GM23338 (cell line): ENCODE measurements at regions not wholly inside any gene's neighbourhood (a gene's known extent, or its start where the extent isn't known, plus 50 kb on each side); places are given as distances from the start of the nearest gene placed in this dataset.

ENCODE experiments used
- ATAC-seq: fragments of 200-7000 bp; cut with Tn5 transposase; 3 replicates; pipeline ENCODE4 v1.9.1; 2020
- DNase-seq: peaks from one replicate; pipeline ENCODE4 v3.0.0-alpha.2; 2015; ENCODE audit warnings: low spot score
- H2AFZ ChIP-seq: fragments of 200-600 bp; sonication (generic); 2 replicates; pipeline ENCODE4 v1.8.0; 2016; ENCODE audit warnings: antibody characterized with exemption, mild to moderate bottlenecking, moderate library complexity
- H3F3A ChIP-seq: fragments of 200-600 bp; sonication (generic); replicated peaks from 2 replicates; pipeline ENCODE4 v1.8.0; 2017; ENCODE audit warnings: antibody characterized with exemption, mixed run types, low read depth
- H3K27ac ChIP-seq: fragments of 200-600 bp; sonication (generic); 2 replicates; pipeline ENCODE4 v1.6.1; 2016; ENCODE audit warnings: low read depth
- H3K27me3 ChIP-seq: fragments of 200-600 bp; sonication (generic); 2 replicates; pipeline ENCODE4 v1.8.0; 2016; ENCODE audit warnings: mild to moderate bottlenecking, mixed run types, moderate library complexity; ENCODE audit not compliant: insufficient read depth
- H3K36me3 ChIP-seq: fragments of 200-600 bp; sonication (generic); 2 replicates; pipeline ENCODE4 v1.8.0; 2016; ENCODE audit warnings: mild to moderate bottlenecking; ENCODE audit not compliant: insufficient read depth
- H3K4me1 ChIP-seq: fragments of 200-600 bp; sonication (generic); 2 replicates; pipeline ENCODE4 v1.8.0; 2016; ENCODE audit warnings: mild to moderate bottlenecking, moderate library complexity; ENCODE audit not compliant: insufficient read depth
- H3K4me2 ChIP-seq: fragments of 200-600 bp; sonication (generic); 2 replicates; pipeline ENCODE4 v1.7.1; 2017; ENCODE audit warnings: mixed run types
- H3K4me3 ChIP-seq: fragments of 200-600 bp; sonication (generic); 2 replicates; pipeline ENCODE4 v1.6.1; 2016; ENCODE audit warnings: mixed run types
- H3K79me2 ChIP-seq: fragments of 200-600 bp; sonication (generic); replicated peaks from 2 replicates; pipeline ENCODE4 v1.8.0; 2017; ENCODE audit warnings: mild to moderate bottlenecking; ENCODE audit not compliant: insufficient read depth
- H3K9me2 ChIP-seq: fragments of 200-600 bp; sonication (generic); 2 replicates; pipeline ENCODE4 v1.8.0; 2017; ENCODE audit not compliant: insufficient read depth
- H4K20me1 ChIP-seq: fragments of 200-600 bp; sonication (generic); replicated peaks from 2 replicates; pipeline ENCODE4 v1.8.0; 2017; ENCODE audit warnings: mild to moderate bottlenecking; ENCODE audit not compliant: insufficient read depth
- H3K27ac Mint-ChIP-seq: 2 replicates; pipeline ENCODE4 v1.8.0; 2020; ENCODE audit warnings: inconsistent platforms, mild to moderate bottlenecking, moderate library complexity, mixed read lengths
- H3K27me3 Mint-ChIP-seq: 3 replicates; pipeline ENCODE4 v1.8.0; 2022; ENCODE audit warnings: low read depth, mild to moderate bottlenecking, moderate library complexity, mixed read lengths, inconsistent platforms; ENCODE audit not compliant: insufficient read depth, poor library complexity
- H3K36me3 Mint-ChIP-seq: 3 replicates; pipeline ENCODE4 v1.8.0; 2021; ENCODE audit warnings: low read depth, mild to moderate bottlenecking, inconsistent platforms, moderate library complexity, mixed read lengths
- H3K4me1 Mint-ChIP-seq: 3 replicates; pipeline ENCODE4 v1.8.0; 2020; ENCODE audit warnings: mild to moderate bottlenecking, inconsistent platforms, mixed read lengths
- H3K4me3 Mint-ChIP-seq: 3 replicates; pipeline ENCODE4 v1.8.0; 2021; ENCODE audit warnings: moderate library complexity, mild to moderate bottlenecking, inconsistent platforms, mixed read lengths
- H3K9me3 Mint-ChIP-seq: 3 replicates; pipeline ENCODE4 v1.8.0; 2020; ENCODE audit warnings: moderate library complexity, mild to moderate bottlenecking, inconsistent platforms, mixed read lengths
- ETS1 ChIP-seq: IDR thresholded peaks from 2 replicates; pipeline ENCODE4 v1.6.1; 2016; ENCODE audit warnings: antibody characterized with exemption
- EZH2 ChIP-seq: fragments of 200-600 bp; sonication (generic); IDR thresholded peaks from one replicate; pipeline ENCODE4 v1.8.0; 2017; ENCODE audit warnings: antibody characterized with exemption, mild to moderate bottlenecking, low read depth; ENCODE audit not compliant: unreplicated experiment
- EZH2phosphoT487 ChIP-seq: fragments of 200-600 bp; sonication (generic); IDR thresholded peaks from one replicate; pipeline ENCODE4 v1.8.1; 2018; ENCODE audit warnings: antibody characterized with exemption; ENCODE audit not compliant: unreplicated experiment
- JUNB ChIP-seq: IDR thresholded peaks from one replicate; pipeline ENCODE4 v1.6.1; 2016; ENCODE audit warnings: antibody characterized with exemption; ENCODE audit not compliant: unreplicated experiment
- NANOG ChIP-seq: IDR thresholded peaks from 2 replicates; pipeline ENCODE4 v1.6.1; 2016; ENCODE audit warnings: antibody characterized with exemption, borderline replicate concordance
- REST ChIP-seq: IDR thresholded peaks from one replicate; pipeline ENCODE4 v1.6.1; 2018; ENCODE audit warnings: antibody characterized with exemption; ENCODE audit not compliant: unreplicated experiment
- STAT1 ChIP-seq: IDR thresholded peaks from one replicate; pipeline ENCODE4 v1.6.1; 2016; ENCODE audit warnings: antibody characterized with exemption; ENCODE audit not compliant: unreplicated experiment
- ZNF114 ChIP-seq: fragments of 250-450 bp; sonication (Bioruptor Pico); IDR thresholded peaks from 2 replicates; pipeline ENCODE4 v1.5.0; 2020; ENCODE audit warnings: mild to moderate bottlenecking, moderate library complexity

- TF ChIP-seq ETS1 (no peak), STAT1 (no peak)
Measured at GRCh38 chr4:180866933-180867643, 1376.1 kb upstream of the TENM3 start (continued).

GRCh38 chr4:180870623-180871022 lies 1372.6 kb upstream of the TENM3 start:
- Histone ChIP-seq H3K9me2 (peaks cover 4% of the 10 kb centered on the region; the same call in 1 of the 2 replicates), H3F3A (no peaks in the 10 kb centered on the region), H3K4me2 (no peak overlapping the region), H3K27ac (no peak overlapping the region), H4K20me1 (no peaks in the 10 kb centered on the region), H3K79me2 (no peaks in the 10 kb centered on the region), H3K4me3 (no peak overlapping the region), H3K4me1 (no peaks in the 10 kb centered on the region), H3K36me3 (no peaks in the 10 kb centered on the region), H2AFZ (no peak overlapping the region), H3K27me3 (no peaks in the 10 kb centered on the region)
- H3K36me3 Mint-ChIP-seq: peaks cover 17% of the 10 kb centered on the region; the same call in 2 of the 3 replicates
- H3K27ac Mint-ChIP-seq: no peak overlapping the region
- no peak for DNase-seq
- H3K4me1 Mint-ChIP-seq: 0 out of 3 replicates have a peak, but pooled peaks cover 3% of the 10 kb centered on the region
- ATAC-seq: no peak
- H3K9me3 Mint-ChIP-seq: peaks cover 13% of the 10 kb centered on the region
- no peak for TF ChIP-seq JUNB
- no peak for TF ChIP-seq REST
- TF ChIP-seq ZNF114 (CRISPR knock-in tag): no peak
- no peak for TF ChIP-seq NANOG
- H3K27me3 Mint-ChIP-seq: no peaks in the 10 kb centered on the region
- H3K4me3 Mint-ChIP-seq: no peak overlapping the region

GRCh38 chr4:180898305-180898704 lies 1344.9 kb upstream of the TENM3 start:
- H3K27ac ChIP-seq: no peak overlapping the region
- H3K9me2 ChIP-seq: peaks cover 3% of the 10 kb centered on the region; the same call in 1 of the 2 replicates
- no peaks in the 10 kb centered on the region for H3K36me3 ChIP-seq
- ATAC-seq (no peak), DNase-seq (no peak)
- H3K27me3 ChIP-seq: no peaks in the 10 kb centered on the region
- no peaks in the 10 kb centered on the region for H3K79me2 ChIP-seq
- H3K4me2 ChIP-seq: no peak overlapping the region
- H3F3A ChIP-seq: no peaks in the 10 kb centered on the region
- Mint-ChIP-seq H3K4me3 (no peak overlapping the region), H3K9me3 (no peaks in the 10 kb centered on the region), H3K27ac (no peak overlapping the region), H3K4me1 (peaks cover 3% of the 10 kb centered on the region; the same call in 2 of the 3 replicates), H3K27me3 (peaks cover 2% of the 10 kb centered on the region), H3K36me3 (no peaks in the 10 kb centered on the region)
- no peaks in the 10 kb centered on the region for H3K4me1 ChIP-seq
- no peaks in the 10 kb centered on the region for H4K20me1 ChIP-seq
- H2AFZ ChIP-seq: no peak overlapping the region
- no peak overlapping the region for H3K4me3 ChIP-seq
- TF ChIP-seq REST (no peak), EZH2 (no peak), ETS1 (no peak), STAT1 (no peak), EZH2phosphoT487 (no peak)
